H9 (cell line): ENCODE measurements at regions not wholly inside any gene's neighbourhood (a gene's known extent, or its start where the extent isn't known, plus 50 kb on each side); places are given as distances from the start of the nearest gene placed in this dataset.

ENCODE experiments used
- DNase-seq: peaks from one replicate; pipeline ENCODE4 v3.0.0-alpha.2; 2017
- H2AFZ ChIP-seq: one replicate; pipeline ENCODE4 v1.6.1; 2013; ENCODE audit warnings: mild to moderate bottlenecking, low read length, control low read depth, moderate library complexity
- H2AK5ac ChIP-seq: 2 replicates; pipeline ENCODE4 v1.6.1; 2013; ENCODE audit warnings: low read length, control low read depth, mixed read lengths; ENCODE audit not compliant: insufficient read length
- H2BK120ac ChIP-seq: one replicate; pipeline ENCODE4 v1.6.1; 2013; ENCODE audit warnings: low read depth, mild to moderate bottlenecking, low read length, control low read depth, inconsistent platforms; ENCODE audit not compliant: poor library complexity, severe bottlenecking
- H2BK12ac ChIP-seq: 2 replicates; pipeline ENCODE4 v1.6.1; 2013; ENCODE audit warnings: low read length, control low read depth, mixed read lengths, low read depth; ENCODE audit not compliant: insufficient read length
- H2BK15ac ChIP-seq: 2 replicates; pipeline ENCODE4 v1.6.1; 2013; ENCODE audit warnings: low read depth, low read length, control low read depth
- H2BK20ac ChIP-seq: one replicate; pipeline ENCODE4 v1.6.1; 2013; ENCODE audit warnings: low read depth, mild to moderate bottlenecking, low read length, control low read depth, inconsistent platforms; ENCODE audit not compliant: poor library complexity, severe bottlenecking
- H2BK5ac ChIP-seq: 2 replicates; pipeline ENCODE4 v1.6.1; 2013; ENCODE audit warnings: low read length, control low read depth, mixed read lengths; ENCODE audit not compliant: insufficient read length
- H3K14ac ChIP-seq: 2 replicates; pipeline ENCODE4 v1.6.1; 2013; ENCODE audit warnings: low read length, control low read depth; ENCODE audit not compliant: insufficient read depth
- H3K18ac ChIP-seq: 2 replicates; pipeline ENCODE4 v1.6.1; 2013; ENCODE audit warnings: low read depth, mild to moderate bottlenecking, mixed read lengths, low read length, control low read depth; ENCODE audit not compliant: insufficient read length
- H3K23ac ChIP-seq: 2 replicates; pipeline ENCODE4 v1.6.1; 2013; ENCODE audit warnings: low read length, control low read depth, mixed read lengths, low read depth; ENCODE audit not compliant: insufficient read length
- H3K23me2 ChIP-seq: 2 replicates; pipeline ENCODE4 v1.6.1; 2013; ENCODE audit warnings: low read depth, mild to moderate bottlenecking, mixed read lengths, low read length, control low read depth; ENCODE audit not compliant: insufficient read length, poor library complexity, severe bottlenecking
- H3K27ac ChIP-seq: 2 replicates; pipeline ENCODE4 v1.5.1; 2013; ENCODE audit warnings: low read length, control low read depth, mixed read lengths, low read depth; ENCODE audit not compliant: insufficient read length
- H3K27me3 ChIP-seq: 2 replicates; pipeline ENCODE4 v1.6.1; 2013; ENCODE audit warnings: low read length, control low read depth, inconsistent platforms; ENCODE audit not compliant: insufficient read depth
- H3K4ac ChIP-seq: 2 replicates; pipeline ENCODE4 v1.6.1; 2013; ENCODE audit warnings: low read depth, mild to moderate bottlenecking, control low read depth, inconsistent platforms, low read length, moderate library complexity
- H3K4me1 ChIP-seq: 2 replicates; pipeline ENCODE4 v1.6.1; 2013; ENCODE audit warnings: low read length, control low read depth, inconsistent platforms; ENCODE audit not compliant: insufficient read depth
- H3K4me2 ChIP-seq: 2 replicates; pipeline ENCODE4 v1.6.1; 2013; ENCODE audit warnings: low read length, control low read depth, mixed read lengths; ENCODE audit not compliant: insufficient read length, insufficient read depth
- H3K56ac ChIP-seq: 2 replicates; pipeline ENCODE4 v1.6.1; 2013; ENCODE audit warnings: low read depth, mild to moderate bottlenecking, mixed read lengths, low read length, control low read depth; ENCODE audit not compliant: insufficient read length
- H3K79me1 ChIP-seq: 2 replicates; pipeline ENCODE4 v1.6.1; 2013; ENCODE audit warnings: low read depth, mild to moderate bottlenecking, moderate library complexity, low read length, control low read depth, inconsistent platforms; ENCODE audit not compliant: insufficient read depth, poor library complexity, severe bottlenecking
- H3K79me2 ChIP-seq: 2 replicates; pipeline ENCODE4 v1.6.1; 2013; ENCODE audit warnings: low read length, control low read depth, inconsistent platforms; ENCODE audit not compliant: insufficient read depth
- H3K9ac ChIP-seq: 2 replicates; pipeline ENCODE4 v1.6.1; 2013; ENCODE audit warnings: low read length, control low read depth, mixed read lengths; ENCODE audit not compliant: insufficient read length; ENCODE audit errors: extremely low read depth
- H3K9me3 ChIP-seq: one replicate; pipeline ENCODE4 v1.6.1; 2013; ENCODE audit warnings: low read depth, low read length, inconsistent platforms; ENCODE audit not compliant: control insufficient read depth
- H3T11ph ChIP-seq: one replicate; pipeline ENCODE4 v1.6.1; 2013; ENCODE audit warnings: mild to moderate bottlenecking, low read length, control low read depth, inconsistent platforms
- H4K20me1 ChIP-seq: one replicate; pipeline ENCODE4 v1.6.1; 2013; ENCODE audit not compliant: control insufficient read depth, insufficient read length, insufficient read depth
- H4K5ac ChIP-seq: 2 replicates; pipeline ENCODE4 v1.6.1; 2013; ENCODE audit warnings: low read depth, mild to moderate bottlenecking, mixed read lengths, low read length, control low read depth; ENCODE audit not compliant: insufficient read length
- H4K8ac ChIP-seq: replicated peaks from 2 replicates; pipeline ENCODE4 v1.6.1; 2013; ENCODE audit warnings: low read length, control low read depth, mixed read lengths, low read depth; ENCODE audit not compliant: insufficient read length
- H4K91ac ChIP-seq: 2 replicates; pipeline ENCODE4 v1.6.1; 2013; ENCODE audit warnings: low read depth, mild to moderate bottlenecking, moderate library complexity, mixed read lengths, low read length, control low read depth; ENCODE audit not compliant: insufficient read length
- H3K27ac Mint-ChIP-seq, 3 experiments: 2 replicates in 2 of 3; 3 replicates in 1 of 3; pipeline ENCODE4 v1.8.0; 2020 to 2021; ENCODE audit warnings: mixed read lengths in 3 of 3, mild to moderate bottlenecking in 1 of 3, moderate library complexity in 1 of 3
- H3K27me3 Mint-ChIP-seq: 2 replicates; pipeline ENCODE4 v1.8.0; 2021; ENCODE audit warnings: low read depth, mild to moderate bottlenecking, moderate library complexity, mixed read lengths
- H3K36me3 Mint-ChIP-seq, 3 experiments: 2 replicates in 2 of 3; 3 replicates in 1 of 3; pipeline ENCODE4 v1.8.0; 2020 to 2021; ENCODE audit warnings: low read depth in 3 of 3, mixed read lengths in 3 of 3; ENCODE audit not compliant: insufficient read depth in 1 of 3
- H3K4me1 Mint-ChIP-seq, 2 experiments: 2 replicates each; pipeline ENCODE4 v1.8.0; 2020; ENCODE audit warnings: mixed read lengths in 2 of 2
- H3K4me3 Mint-ChIP-seq, 2 experiments: 2 replicates in 1 of 2; 3 replicates in 1 of 2; pipeline ENCODE4 v1.8.0; 2020 to 2021; ENCODE audit warnings: mild to moderate bottlenecking in 2 of 2, mixed read lengths in 2 of 2, moderate library complexity in 1 of 2
- H3K9me3 Mint-ChIP-seq, 2 experiments: 2 replicates in 1 of 2; 3 replicates in 1 of 2; pipeline ENCODE4 v1.8.0; 2020; ENCODE audit warnings: mild to moderate bottlenecking in 2 of 2, mixed read lengths in 2 of 2, moderate library complexity in 1 of 2
- WGBS: extraction: QIAGEN DNeasy Blood & Tissue Kit; methylation state at CpG from one replicate; pipeline ENCODE4 v1.1.7; 2013; ENCODE audit warnings: missing lambda C conversion rate, low lambda C conversion rate, mixed read lengths; ENCODE audit not compliant: insufficient read length; ENCODE audit errors: extremely low coverage; 5-methylcytosine and 5-hydroxymethylcytosine counted together
- TF ChIP-seq, protein P1 (sequence below): fragments of 200-600 bp; sonication (generic); conservative IDR thresholded peaks from 3 replicates; pipeline ENCODE4 v1.8.0; 2021; ENCODE audit warnings: antibody characterized with exemption, mild to moderate bottlenecking

DNA sequence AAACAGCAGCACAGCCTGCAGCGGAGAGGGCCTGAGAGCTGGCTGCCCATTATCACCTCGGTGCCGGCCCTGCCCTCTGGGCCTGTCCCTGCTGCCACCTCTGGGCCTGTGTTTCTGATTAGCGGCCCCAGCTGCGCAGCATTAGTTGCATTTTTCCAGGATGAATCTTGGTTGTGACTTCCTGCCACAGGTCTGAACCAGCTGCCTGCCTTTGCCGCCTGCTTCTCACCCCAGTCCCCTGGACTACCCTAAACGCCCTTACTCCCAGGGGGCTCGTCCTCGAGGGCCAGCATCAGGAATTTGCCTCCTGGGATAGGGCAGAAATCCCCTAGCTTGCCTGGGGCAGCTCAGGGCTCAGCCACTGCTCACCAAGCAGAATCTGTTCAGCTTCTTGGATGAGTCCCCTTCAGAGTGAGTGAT, 342.8 kb downstream of the DYSF start:
- Histone ChIP-seq H3K23me2 (no peaks in the 10 kb centered on the region), H3K9ac (no peak overlapping the region), H4K91ac (no peak overlapping the region), H3K79me1 (no peaks in the 10 kb centered on the region), H2AK5ac (no peak overlapping the region), H3K4me1 (no peaks in the 10 kb centered on the region), H4K5ac (no peak overlapping the region), H2BK120ac (no peak overlapping the region), H3K14ac (no peak overlapping the region), H3K79me2 (no peaks in the 10 kb centered on the region), H3K27ac (no peak overlapping the region), H4K8ac (no peak overlapping the region), H2BK12ac (no peak overlapping the region), H3K23ac (no peak overlapping the region), H3K9me3 (no peaks in the 10 kb centered on the region), H3K56ac (no peak overlapping the region), H3K27me3 (no peaks in the 10 kb centered on the region), H2BK15ac (no peak overlapping the region), H3T11ph (no peak overlapping the region), H3K4me2 (no peak overlapping the region), H4K20me1 (no peaks in the 10 kb centered on the region), H2BK20ac (no peak overlapping the region), H2AFZ (no peak overlapping the region), H3K4ac (no peak overlapping the region), H2BK5ac (no peak overlapping the region), H3K18ac (no peak overlapping the region)
- H3K4me3 Mint-ChIP-seq = no peak overlapping the region
- no peaks in the 10 kb centered on the region for H3K36me3 Mint-ChIP-seq
- WGBS = no CpG with 5 or more reads among the region's 9 CpGs
- H3K9me3 Mint-ChIP-seq = no peaks in the 10 kb centered on the region; a peak in 2 of 5 replicates
- peaks cover 4 to 8% of the 10 kb centered on the region in 2 experiments; a peak in 3 of 4 replicates for H3K4me1 Mint-ChIP-seq
- DNase-seq = no peak
- TF ChIP-seq, protein P1, sequence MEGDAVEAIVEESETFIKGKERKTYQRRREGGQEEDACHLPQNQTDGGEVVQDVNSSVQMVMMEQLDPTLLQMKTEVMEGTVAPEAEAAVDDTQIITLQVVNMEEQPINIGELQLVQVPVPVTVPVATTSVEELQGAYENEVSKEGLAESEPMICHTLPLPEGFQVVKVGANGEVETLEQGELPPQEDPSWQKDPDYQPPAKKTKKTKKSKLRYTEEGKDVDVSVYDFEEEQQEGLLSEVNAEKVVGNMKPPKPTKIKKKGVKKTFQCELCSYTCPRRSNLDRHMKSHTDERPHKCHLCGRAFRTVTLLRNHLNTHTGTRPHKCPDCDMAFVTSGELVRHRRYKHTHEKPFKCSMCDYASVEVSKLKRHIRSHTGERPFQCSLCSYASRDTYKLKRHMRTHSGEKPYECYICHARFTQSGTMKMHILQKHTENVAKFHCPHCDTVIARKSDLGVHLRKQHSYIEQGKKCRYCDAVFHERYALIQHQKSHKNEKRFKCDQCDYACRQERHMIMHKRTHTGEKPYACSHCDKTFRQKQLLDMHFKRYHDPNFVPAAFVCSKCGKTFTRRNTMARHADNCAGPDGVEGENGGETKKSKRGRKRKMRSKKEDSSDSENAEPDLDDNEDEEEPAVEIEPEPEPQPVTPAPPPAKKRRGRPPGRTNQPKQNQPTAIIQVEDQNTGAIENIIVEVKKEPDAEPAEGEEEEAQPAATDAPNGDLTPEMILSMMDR = no peak
- peak overlapping the region in 1 of 3 experiments; percentile 23; a peak in 1 of 7 replicates for H3K27ac Mint-ChIP-seq
- H3K27me3 Mint-ChIP-seq = no peaks in the 10 kb centered on the region; the same call in none of the 2 replicates
